Ovary (tissue), 3 donors: ENCODE measurements at regions not wholly inside any gene's neighbourhood (a gene's known extent, or its start where the extent isn't known, plus 50 kb on each side); places are given as distances from the start of the nearest gene placed in this dataset.
"Not testable (repeated sequence)": the region's sequence is repeated elsewhere in the genome, so short reads cannot be mapped to it uniquely, and the experiment has no call there.

Experiments used
- CTCF ChIP-seq, 3 donors: fragments of 450-650 bp in 2 of 3; fragments of 200-600 bp in 1 of 3; IDR thresholded peaks; one replicate each; pipeline versions ENCODE4 v1.5.1 to v1.8.0; 2016 to 2022; ENCODE audit warnings: antibody characterized with exemption in 3 of 3, mild to moderate bottlenecking in 1 of 3
- EP300 ChIP-seq: sonication (generic); formaldehyde crosslinking; IDR thresholded peaks from one replicate; pipeline ENCODE4 v1.6.1; 2017; ENCODE audit warnings: antibody characterized with exemption
- donor health status: DM: no; HTN: no; CAD: no.

- TF ChIP-seq CTCF (IDR thresholded peaks at IDR 0.05); EP300: not testable (repeated sequence)
These were observed 948.6 kb upstream of the TPTE start for GRCh38 chr21:9572782-9573181.
